GM19238 (cell line): ENCODE measurements at regions not wholly inside any gene's neighbourhood (a gene's known extent, or its start where the extent isn't known, plus 50 kb on each side); places are given as distances from the start of the nearest gene placed in this dataset.

ENCODE experiments used
- DNase-seq: peaks from one replicate; pipeline ENCODE4 v3.0.0; 2011; ENCODE audit warnings: low spot score; ENCODE audit not compliant: insufficient read length

- DNase-seq = no peak
Measured at GRCh38 chr20:21033817-21034216, 72.3 kb downstream of the LINC00237 start.

GRCh38 chr20:21031666-21032065, 74.5 kb downstream of the LINC00237 start:
- DNase-seq = no peak

GRCh38 chr20:21029341-21029740, 76.8 kb downstream of the LINC00237 start:
- no peak for DNase-seq

- DNase-seq = no peak
Measured at GRCh38 chr20:21028921-21029320, 77.2 kb downstream of the LINC00237 start.

GRCh38 chr20:21028436-21028835, 77.7 kb downstream of the LINC00237 start:
- DNase-seq = no peak

- DNase-seq = no peak
Measured at GRCh38 chr20:21027569-21027968, 78.6 kb downstream of the LINC00237 start.

GRCh38 chr20:21026951-21027350, 79.2 kb downstream of the LINC00237 start:
- DNase-seq = no peak

- DNase-seq = no peak
Measured at GRCh38 chr20:21024420-21024819, 81.7 kb downstream of the LINC00237 start.

GRCh38 chr20:21022925-21023324, 83.2 kb downstream of the LINC00237 start:
- no peak for DNase-seq

GRCh38 chr20:21021472-21021790, 84.7 kb downstream of the LINC00237 start:
- no peak for DNase-seq

- DNase-seq = no peak
Measured at GRCh38 chr20:21020659-21021471, 85.3 kb downstream of the LINC00237 start.

GRCh38 chr20:21019814-21020658, 86.1 kb downstream of the LINC00237 start:
- no peak for DNase-seq

- no peak for DNase-seq
Measured at GRCh38 chr20:21019468-21019813, 86.7 kb downstream of the LINC00237 start.

GRCh38 chr20:21018576-21018975, 87.6 kb downstream of the LINC00237 start:
- no peak for DNase-seq

GRCh38 chr20:21017528-21018085, 88.6 kb downstream of the LINC00237 start:
- no peak for DNase-seq

GRCh38 chr20:21016751-21017150, 89.4 kb downstream of the LINC00237 start:
- no peak for DNase-seq

GRCh38 chr20:21014528-21014927, 91.6 kb downstream of the LINC00237 start:
- DNase-seq = no peak

- DNase-seq = no peak
Measured at GRCh38 chr20:21008951-21009350, 97.2 kb downstream of the LINC00237 start.

- DNase-seq = no peak
Measured at GRCh38 chr20:21006611-21007010, 99.5 kb downstream of the LINC00237 start.

- DNase-seq = no peak
Measured at GRCh38 chr20:21004386-21005076, 101.6 kb downstream of the LINC00237 start.

- no peak for DNase-seq
Measured at GRCh38 chr20:21003902-21004301, 102.3 kb downstream of the LINC00237 start.

GRCh38 chr20:21002486-21002885, 103.7 kb downstream of the LINC00237 start:
- no peak for DNase-seq
